ENCODE measurements at regions not wholly inside any gene's neighbourhood (a gene's known extent, or its start where the extent isn't known, plus 50 kb on each side); places are given as distances from the start of the nearest gene placed in this dataset.

DNA sequence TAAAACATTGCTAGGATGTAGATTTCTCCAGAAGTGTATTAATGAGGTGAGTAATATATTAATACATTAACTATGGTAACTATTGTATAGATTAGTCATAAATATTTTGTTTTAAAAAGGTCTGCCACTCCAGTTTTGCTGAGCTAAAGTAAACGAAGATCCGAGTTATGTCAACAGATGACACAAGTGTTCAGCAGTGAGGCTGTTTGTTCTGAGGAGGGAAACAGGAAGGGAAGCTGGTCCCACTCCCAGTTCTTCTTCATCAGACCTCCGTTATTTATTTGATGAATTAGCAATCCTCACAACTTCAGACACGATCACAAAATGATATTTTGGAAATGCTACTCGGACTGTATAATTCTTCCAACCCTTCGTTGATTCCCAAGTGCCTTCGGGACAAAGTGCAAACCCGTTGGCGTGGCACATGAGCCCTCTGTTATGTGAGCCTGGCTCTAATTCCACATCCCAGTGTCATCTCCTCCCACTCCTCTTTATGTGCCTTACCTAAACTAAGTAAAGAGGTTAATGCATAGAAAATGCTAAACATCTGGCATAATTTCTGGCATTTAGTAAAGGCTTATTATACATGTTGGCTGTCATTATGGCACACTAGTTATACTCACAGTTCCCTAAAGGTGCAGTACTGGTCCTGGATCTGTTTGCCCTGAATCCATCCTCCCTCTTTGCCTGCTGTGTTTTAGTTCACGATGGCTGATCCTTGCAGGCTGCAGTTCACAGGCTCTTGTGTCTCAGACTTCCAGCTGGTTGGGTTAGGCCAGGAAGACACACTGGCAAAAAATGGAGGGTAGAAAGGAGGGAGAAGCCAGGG, 190.6 kb upstream of the LNX1 start (continued):
- peak; percentile 87 for TF ChIP-seq ARID5B (CRISPR knock-in tag; IDR thresholded peaks at IDR 0.05)
- no peak for TF ChIP-seq ZBTB7A (CRISPR knock-in tag; IDR thresholded peaks at IDR 0.05)
- peak; percentile 54; the same call in 1 of the 2 replicates for TF ChIP-seq ZGPAT (CRISPR knock-in tag; IDR thresholded peaks at IDR 0.05)
- no peak for TF ChIP-seq MXI1 (IDR thresholded peaks at IDR 0.05; ENCODE audit: borderline replicate concordance, low read depth, low read length)
- no peak for TF ChIP-seq MEIS2 (CRISPR knock-in tag; IDR thresholded peaks at IDR 0.05)
- TF ChIP-seq ZNF33B (CRISPR knock-in tag; IDR thresholded peaks at IDR 0.05), result no peak
- 0 out of 2 replicates have a peak, but pooled peaks have one; percentile 36 for TF ChIP-seq FOXK1 (CRISPR knock-in tag; IDR thresholded peaks at IDR 0.05; ENCODE audit: borderline replicate concordance, low read depth)
- no peak for TF ChIP-seq EED (CRISPR knock-in tag; IDR thresholded peaks at IDR 0.05)
- no peak for TF ChIP-seq ZNF562 (CRISPR knock-in tag; IDR thresholded peaks at IDR 0.05; ENCODE audit: borderline replicate concordance)
- no peak for TF ChIP-seq AHR (CRISPR knock-in tag; IDR thresholded peaks at IDR 0.05)
- TF ChIP-seq ATF4 (CRISPR knock-in tag; IDR thresholded peaks at IDR 0.05), result 0 out of 4 replicates have a peak, but pooled peaks of 1 of the 2 experiments have one; percentile 30
- TF ChIP-seq SOX5 (CRISPR knock-in tag; IDR thresholded peaks at IDR 0.05; ENCODE audit: borderline replicate concordance), result peak; percentile 56; the same call in 1 of the 2 replicates
- no peak for TF ChIP-seq KLF16 (CRISPR knock-in tag; IDR thresholded peaks at IDR 0.05)
- TF ChIP-seq HMGA1 (CRISPR knock-in tag; conservative IDR thresholded peaks at IDR 0.05), result no peak
- TF ChIP-seq, protein P1, sequence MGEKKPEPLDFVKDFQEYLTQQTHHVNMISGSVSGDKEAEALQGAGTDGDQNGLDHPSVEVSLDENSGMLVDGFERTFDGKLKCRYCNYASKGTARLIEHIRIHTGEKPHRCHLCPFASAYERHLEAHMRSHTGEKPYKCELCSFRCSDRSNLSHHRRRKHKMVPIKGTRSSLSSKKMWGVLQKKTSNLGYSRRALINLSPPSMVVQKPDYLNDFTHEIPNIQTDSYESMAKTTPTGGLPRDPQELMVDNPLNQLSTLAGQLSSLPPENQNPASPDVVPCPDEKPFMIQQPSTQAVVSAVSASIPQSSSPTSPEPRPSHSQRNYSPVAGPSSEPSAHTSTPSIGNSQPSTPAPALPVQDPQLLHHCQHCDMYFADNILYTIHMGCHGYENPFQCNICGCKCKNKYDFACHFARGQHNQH (CRISPR knock-in tag; IDR thresholded peaks at IDR 0.05), result no peak
- TF ChIP-seq TBL1XR1 (IDR thresholded peaks at IDR 0.05; ENCODE audit: borderline replicate concordance, low read length, partially characterized antibody), result no peak
- TF ChIP-seq ZNF468 (CRISPR knock-in tag; IDR thresholded peaks at IDR 0.05), result no peak
- TF ChIP-seq, protein P2, sequence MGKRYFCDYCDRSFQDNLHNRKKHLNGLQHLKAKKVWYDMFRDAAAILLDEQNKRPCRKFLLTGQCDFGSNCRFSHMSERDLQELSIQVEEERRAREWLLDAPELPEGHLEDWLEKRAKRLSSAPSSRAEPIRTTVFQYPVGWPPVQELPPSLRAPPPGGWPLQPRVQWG (CRISPR knock-in tag; IDR thresholded peaks at IDR 0.05; ENCODE audit: borderline replicate concordance, low read depth), result no peak
- peak; percentile 63; the same call in 1 of the 2 replicates for TF ChIP-seq HMG20A (CRISPR knock-in tag; IDR thresholded peaks at IDR 0.05; ENCODE audit: borderline replicate concordance)
- TF ChIP-seq ZFAT (CRISPR knock-in tag; conservative IDR thresholded peaks at IDR 0.05), result no peak
- no peak for TF ChIP-seq GATAD1 (CRISPR knock-in tag; IDR thresholded peaks at IDR 0.05)
- TF ChIP-seq CBX1 (IDR thresholded peaks at IDR 0.05; ENCODE audit: low read depth), result no peak
- no peak for TF ChIP-seq MED13 (CRISPR knock-in tag; IDR thresholded peaks at IDR 0.05)
